ENCODE measurements at regions not wholly inside any gene's neighbourhood (a gene's known extent, or its start where the extent isn't known, plus 50 kb on each side); places are given as distances from the start of the nearest gene placed in this dataset.
"Not testable (repeated sequence)": the region's sequence is repeated elsewhere in the genome, so short reads cannot be mapped to it uniquely, and the experiment has no call there.

DNA sequence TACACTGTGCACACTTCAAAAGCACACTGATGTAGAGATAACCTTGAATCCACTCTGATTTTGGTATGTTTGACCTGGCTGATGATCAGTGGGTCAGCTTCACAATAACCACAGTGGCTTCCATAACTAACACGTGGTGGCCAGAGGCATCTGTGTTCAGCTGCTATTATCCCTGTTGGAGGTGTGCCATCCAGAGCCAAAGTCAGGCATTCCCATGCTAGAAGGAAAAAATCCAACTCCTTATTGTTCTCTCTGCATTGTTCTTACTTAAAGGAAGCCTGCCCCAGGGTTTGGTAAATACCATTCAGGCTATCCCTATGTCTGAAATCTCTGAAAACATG lies 127.3 kb upstream of the MON1B start:
- peak; percentile 1 for DNase-seq (ENCODE audit: low read depth, low spot score)

DNA sequence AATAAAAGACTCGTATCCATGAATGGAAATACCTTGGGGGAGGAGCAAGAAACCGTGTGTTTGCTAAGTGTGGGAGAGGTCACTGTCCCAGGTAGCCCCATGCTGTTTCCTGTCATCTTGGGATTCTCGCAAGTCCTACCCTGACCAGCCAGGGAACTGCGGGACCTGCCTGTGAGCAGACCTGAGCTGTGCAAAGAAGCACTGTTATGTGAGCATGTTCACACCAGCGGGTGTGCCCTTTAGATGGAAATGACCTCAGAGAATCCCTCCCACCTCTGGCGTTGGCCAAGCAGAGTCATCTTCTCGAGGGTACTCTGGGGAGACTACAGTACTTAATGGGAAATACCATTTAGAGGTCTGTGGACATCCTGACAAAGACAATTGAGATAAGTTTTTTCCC lies 127.0 kb upstream of the MON1B start:
- DNase-seq (ENCODE audit: low read depth, low spot score) = peak; percentile 3

DNA sequence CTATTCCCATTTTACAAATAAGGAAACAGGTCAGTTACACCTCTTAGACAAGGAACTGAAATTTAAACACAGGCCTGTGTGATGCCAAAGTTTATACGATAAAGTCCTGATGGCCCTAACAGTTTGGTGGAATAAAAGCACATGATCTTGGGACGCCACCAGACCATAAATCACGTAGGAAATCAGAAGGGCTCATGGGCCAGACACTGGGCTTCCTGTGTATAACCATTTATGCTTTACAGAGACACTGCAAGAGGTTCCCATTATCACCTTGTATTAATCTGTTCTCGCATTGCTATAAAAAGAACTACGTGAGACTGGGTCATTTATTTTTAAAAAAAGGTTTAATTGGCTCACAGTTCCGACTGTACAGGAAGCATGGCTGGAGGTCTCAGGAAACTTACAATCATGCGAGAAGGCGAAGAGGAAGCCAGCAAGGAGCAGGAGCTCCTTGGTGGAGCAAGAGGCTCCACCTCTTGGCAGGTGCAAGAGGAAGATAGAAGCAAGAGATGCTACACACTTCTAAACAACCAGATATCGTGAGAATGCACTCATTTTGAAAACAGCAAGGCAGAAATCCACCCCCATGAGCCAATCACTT lies 124.0 kb upstream of the MON1B start:
- DNase-seq (ENCODE audit: low read depth, low spot score) = no peak

DNA sequence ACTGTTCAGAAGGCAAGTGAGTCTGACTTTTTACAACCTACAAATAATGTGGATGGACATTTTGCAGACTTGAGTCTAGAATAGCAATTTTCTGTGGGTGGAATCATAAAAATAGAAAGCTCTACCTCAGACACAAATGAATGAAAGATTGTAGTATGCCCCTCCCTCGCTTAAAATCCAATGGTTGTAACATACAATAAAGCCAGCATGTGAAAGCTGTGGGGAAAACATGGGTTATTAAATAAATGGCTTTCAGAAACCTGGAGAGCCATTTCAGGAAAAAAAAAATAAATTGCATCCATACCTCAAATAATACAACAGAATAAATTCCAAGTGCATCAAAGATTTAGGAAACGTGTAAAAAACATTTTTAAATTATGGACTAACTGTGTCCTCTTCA lies 123.1 kb upstream of the MON1B start:
- DNase-seq (ENCODE audit: low read depth, low spot score) = no peak

DNA sequence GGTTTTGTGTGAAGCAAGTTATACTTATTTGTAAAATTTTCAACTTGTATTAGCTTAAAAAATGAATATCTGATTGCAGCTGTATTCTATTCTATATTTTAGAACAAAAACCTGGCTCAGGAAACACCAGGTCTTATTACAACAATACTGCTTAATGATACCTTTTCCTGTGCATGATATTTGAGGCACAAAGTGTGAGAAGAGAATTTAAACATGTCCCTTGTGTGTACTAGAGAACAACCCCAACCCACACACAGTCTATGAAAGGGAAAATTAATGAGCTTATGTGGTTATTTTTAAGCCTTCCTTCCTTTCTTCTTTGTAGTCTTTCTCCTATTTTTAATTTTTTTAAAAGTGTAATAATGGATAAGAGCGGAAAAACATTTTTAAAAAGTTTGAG lies 122.6 kb upstream of the MON1B start:
- no peak for DNase-seq (ENCODE audit: low read depth, low spot score)

DNA sequence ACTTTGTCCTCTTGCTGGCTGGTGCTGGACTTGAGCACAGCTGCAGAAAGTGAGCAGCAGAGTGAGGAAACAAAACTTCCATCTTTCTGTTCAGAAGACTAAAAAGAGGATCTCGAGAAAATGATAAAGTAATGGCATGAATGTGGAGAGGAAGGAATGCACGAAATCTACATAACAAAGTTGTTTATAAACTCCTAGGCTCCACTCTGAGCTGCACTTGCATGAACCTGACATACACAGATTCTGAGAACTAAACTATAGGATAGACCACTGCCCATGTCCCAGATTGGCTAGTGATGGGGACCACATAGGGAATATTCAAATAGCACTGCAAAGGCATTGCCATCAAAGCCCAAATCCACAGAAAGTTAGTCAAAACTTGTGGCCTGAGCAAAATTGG lies 121.1 kb upstream of the MON1B start:
- DNase-seq (ENCODE audit: low read depth, low spot score) = no peak

DNA sequence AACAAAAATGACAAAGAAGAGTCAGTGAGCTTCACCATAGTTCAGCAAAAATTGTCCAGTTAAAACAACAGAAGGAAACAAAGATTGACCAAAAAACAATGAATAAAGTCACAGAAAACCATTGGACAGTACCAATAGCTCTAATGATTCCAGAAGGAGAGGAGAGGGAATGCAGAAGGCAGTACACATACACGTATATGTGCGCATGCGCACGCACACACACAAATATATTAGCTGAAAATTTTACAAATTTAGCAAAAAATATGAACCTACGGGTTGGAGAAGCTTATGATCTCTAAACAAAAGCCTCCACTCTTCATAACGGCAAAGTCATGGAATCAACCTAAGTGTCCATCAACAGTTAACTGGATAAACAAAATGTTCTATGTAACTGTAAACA lies 120.3 kb upstream of the MON1B start:
- DNase-seq (ENCODE audit: low read depth, low spot score) = no peak

DNA sequence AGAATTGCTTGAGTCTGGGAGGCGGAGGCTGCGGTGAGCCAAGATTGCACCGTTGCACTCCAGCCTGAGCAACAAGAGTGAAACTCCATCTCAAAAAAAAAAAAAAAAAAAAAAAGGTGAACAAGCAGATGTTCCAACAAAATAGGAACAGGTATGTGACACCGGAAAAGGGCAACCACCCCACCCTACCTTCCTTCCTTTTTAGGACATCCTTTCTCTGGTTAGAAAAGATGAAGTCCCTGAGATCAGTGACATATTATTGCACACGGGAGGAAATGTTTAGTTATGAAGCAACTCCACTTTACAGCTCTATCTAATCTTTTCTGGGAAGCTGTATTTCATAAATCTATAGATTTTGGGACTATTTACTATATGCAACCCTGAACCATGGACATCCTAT lies 114.2 kb upstream of the MON1B start:
- no peak for DNase-seq (ENCODE audit: low read depth, low spot score)

DNA sequence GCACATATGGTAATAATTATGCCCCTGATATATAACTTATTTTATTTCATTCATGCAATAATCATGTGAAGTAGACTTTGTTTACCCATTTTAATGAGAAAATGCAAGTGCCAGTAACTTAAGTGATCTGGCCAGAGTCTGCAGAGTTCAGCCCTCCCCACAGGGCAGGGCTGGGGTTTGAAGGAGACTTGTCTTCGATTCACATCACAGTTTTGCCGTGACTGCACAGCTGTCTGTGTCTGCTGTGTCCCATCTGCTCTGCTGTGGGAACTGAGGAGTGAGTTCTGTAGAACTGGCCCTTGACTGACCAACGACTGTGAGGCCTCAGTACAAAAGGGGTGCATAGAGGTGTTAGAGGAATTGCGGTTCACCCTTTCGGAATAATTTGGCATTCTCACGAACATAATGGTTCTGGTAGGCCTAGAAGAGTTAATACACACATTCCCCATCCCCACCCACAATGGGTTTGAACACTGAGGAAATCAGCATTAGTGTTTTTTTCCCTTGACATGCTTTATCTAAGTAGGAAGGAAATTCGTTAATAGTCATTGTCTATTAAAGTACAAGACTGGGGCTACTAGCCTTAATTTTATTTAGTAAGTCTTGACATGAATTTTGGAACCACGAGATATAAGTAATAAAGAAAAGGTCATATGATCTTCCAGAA lies 113.6 kb upstream of the MON1B start:
- no peak for DNase-seq (ENCODE audit: low read depth, low spot score)

DNA sequence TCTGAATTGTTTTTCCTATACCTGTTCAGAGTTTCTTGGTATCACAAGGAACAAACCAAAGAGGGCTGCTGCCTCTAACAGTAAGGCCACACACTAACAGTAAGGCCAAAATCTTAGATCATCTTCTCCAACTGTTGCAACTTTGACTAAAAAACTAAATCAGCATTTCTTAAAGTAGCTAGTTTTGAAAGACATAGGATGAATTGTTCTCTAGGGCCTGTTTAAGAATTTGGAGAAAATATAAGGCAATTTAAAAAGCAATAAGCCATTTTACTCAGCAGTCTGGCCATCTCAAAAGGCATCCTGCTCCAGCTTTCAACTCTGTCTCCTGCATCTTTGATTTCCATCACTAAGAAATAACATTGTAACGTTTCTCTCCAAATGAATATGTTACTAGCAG lies 105.0 kb upstream of the MON1B start:
- no peak for DNase-seq (ENCODE audit: low read depth, low spot score)

DNA sequence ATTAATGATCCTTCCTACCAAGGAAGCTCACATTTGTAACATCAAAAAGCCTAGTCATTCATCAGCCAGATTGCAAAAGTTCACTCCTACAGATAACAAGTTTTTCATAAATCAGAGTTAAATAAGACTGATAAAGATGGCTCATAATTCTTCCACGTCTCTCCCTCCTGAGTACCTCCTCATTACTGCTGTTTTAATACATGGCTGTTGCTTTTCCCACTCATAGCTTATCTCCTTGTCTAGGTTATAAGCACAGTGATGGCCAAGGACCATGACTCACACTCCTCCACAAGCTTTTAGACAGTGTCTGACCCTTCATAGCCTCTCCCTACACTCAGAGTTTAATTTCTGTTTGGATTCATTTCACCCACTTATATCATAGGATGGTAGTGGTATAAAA lies 100.9 kb upstream of the MON1B start:
- DNase-seq (ENCODE audit: low read depth, low spot score) = no peak

DNA sequence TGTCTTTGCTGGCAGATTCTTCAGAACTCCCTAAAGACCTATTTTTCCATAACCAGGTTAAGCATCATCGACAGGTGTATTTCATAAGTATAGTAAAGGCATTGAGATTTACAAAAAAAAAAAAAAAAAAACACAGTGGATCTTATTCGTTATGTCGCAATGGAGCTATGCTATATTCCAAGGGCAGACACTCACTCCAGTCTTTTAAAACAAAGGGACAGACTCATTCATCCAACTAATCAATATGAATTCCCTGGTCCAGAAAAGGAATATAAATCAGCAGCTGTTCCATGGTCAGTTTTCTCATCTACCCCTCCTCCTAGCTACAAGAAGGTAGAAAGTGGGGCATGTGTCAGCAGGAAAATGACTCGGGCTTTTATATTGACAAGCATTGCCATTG lies 97.7 kb upstream of the MON1B start:
- DNase-seq (ENCODE audit: low read depth, low spot score) = no peak

DNA sequence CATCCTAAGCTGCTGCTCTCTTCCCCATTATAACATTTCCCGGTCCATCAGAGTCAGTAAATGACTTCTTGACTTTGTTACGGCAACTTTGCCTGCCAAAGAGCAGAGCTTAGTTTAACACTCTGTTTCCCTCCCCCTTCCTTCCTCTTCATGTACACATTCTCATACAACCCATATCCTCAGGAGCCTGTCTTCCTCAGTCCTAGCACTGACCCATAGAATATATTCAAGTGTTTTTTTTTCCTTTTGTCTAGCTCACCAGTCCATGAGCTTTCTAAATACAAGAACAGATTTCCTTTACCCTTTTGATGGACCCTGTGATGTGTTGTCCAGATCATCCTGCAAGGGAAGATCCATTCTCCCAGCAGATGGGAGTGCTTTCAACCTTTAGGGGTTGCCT lies 97.0 kb upstream of the MON1B start:
- no peak for DNase-seq (ENCODE audit: low read depth, low spot score)

DNA sequence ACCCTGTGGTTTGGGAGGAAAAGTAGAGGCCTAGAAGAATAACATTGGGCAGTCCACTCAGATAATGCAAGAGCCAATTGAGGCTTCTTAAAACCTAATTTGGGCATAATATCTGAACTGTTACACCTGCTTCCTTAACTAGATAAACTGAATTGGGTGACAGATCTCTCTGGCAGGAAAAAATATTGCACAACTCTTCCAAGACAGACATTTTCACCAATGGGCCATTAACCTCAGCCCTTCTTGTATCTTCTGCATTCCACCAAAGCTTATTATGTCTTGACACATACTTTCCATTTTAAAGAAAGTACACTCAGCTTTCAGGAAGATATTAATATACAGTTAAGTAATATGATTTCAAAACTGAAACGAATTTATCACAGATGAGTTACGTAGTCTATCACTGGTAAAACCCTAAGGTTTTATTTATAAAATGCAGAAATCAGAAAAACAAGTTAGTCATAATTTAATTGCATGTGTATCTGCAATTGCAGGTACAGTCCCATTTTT lies 79.9 kb upstream of the MON1B start:
- DNase-seq (ENCODE audit: low read depth, low spot score) = no peak

DNA sequence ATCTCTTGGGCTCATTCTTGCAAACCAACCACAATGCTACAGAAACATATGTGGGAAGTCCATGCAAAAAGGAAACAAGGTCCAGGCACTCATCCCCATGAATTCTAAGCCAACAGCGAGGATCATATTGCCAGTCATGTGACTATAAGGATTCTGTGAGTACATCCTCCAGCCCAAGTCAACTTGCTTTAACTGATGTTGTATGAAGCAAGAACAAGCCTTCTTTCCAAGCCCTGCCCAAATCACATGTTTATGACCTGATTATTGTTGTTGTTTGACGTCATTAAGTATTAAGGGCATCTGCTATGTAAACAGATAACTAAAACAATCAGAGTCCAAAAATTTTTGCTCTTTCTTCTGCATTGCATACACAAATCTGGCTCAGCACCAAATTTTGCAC lies 78.2 kb upstream of the MON1B start:
- no peak for DNase-seq (ENCODE audit: low read depth, low spot score)

DNA sequence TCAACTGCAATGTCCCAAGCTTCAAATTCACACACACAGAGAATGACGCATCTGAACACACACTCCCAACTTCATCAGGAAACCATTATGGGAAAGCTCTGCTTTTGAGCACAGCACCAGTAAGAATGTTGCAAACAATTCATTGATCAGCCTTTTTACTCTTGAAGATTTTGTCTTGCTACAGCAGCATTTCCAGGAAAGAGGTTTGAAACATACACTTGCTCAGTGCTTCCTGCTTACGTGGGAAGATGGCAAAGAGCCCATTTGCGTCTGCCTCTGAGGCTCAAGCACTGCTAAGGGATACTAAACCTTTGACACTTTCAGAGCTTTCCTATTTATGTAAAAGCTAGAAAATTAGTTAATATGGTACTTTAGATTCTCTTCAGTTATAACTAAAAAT lies 77.2 kb upstream of the MON1B start:
- no peak for DNase-seq (ENCODE audit: low read depth, low spot score)

DNA sequence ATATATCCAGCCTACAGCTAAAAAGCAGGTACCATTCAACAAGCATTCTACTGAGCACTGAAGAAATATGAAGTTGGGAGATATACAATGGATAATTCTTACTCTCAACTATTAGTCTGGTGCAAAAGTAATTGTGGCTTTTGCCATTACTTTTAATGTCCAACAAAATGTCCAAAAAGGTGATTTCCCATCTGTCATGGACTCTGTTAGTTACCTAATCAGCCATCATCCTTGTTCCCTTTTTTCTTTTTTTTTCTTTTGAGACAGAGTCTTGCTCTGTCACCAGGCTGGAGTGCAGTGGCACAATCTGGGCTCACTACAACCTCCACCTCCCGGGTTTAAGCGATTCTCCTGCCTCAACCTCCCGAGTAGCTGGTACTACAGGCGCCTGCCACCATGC lies 76.6 kb upstream of the MON1B start:
- DNase-seq (ENCODE audit: low read depth, low spot score) = not testable (repeated sequence)

DNA sequence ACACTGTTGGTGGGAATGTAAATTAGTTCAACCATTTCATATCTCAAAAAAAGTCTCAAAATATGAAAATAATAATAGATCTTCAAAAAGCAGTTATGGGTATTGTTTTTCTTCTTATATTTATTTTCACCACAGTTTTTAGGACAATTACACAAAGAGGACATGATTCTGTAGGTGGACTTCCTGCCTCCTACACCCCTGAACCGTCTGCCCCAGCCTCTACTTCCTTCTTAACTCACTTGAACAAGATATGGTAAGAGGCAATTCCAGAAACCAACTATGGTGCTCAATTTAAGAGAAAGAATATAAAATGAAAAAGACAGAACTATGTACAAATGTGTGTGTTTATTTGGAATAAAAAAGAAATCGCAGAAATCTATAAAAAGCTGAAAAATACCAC lies 74.1 kb upstream of the MON1B start:
- DNase-seq (ENCODE audit: low read depth, low spot score) = no peak

DNA sequence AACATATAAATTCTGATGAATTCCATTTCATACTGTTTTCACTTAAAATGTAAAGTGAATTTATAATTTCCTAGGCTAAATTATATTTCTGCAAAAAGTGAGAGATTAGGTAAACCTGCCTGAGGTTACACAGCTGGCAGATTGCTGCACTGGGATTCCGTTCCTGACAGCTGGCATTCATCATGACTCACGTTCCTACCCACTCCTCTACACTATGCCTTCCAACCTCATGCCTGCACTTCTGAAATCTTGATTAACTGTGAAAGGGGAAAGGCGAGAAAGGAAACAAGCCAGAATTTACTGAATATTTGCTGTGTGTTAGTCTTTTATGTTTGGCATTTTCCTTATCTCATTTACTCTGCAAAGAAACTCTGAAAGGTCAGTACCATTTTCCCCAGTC lies 73.3 kb upstream of the MON1B start:
- DNase-seq (ENCODE audit: low read depth, low spot score) = no peak

DNA sequence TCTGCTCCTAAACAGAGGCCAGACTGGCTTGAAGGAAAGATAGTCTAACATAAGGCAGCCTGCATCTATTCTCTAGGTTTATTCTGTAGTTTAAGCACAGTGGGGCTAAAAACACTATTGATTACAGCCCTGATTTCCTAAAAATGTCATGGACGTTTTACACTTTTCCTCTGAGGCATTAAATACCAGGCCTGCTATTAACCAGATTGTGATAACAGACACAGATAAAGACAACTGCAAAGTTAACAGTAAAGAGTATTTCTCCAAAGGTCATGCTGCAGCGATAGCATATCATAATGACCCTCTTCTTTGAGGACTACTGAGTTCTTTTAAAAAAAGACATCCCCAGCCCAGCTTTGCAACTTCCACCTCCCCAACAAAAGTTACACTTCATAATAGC lies 59.6 kb upstream of the MON1B start:
- DNase-seq (ENCODE audit: low read depth, low spot score) = no peak

DNA sequence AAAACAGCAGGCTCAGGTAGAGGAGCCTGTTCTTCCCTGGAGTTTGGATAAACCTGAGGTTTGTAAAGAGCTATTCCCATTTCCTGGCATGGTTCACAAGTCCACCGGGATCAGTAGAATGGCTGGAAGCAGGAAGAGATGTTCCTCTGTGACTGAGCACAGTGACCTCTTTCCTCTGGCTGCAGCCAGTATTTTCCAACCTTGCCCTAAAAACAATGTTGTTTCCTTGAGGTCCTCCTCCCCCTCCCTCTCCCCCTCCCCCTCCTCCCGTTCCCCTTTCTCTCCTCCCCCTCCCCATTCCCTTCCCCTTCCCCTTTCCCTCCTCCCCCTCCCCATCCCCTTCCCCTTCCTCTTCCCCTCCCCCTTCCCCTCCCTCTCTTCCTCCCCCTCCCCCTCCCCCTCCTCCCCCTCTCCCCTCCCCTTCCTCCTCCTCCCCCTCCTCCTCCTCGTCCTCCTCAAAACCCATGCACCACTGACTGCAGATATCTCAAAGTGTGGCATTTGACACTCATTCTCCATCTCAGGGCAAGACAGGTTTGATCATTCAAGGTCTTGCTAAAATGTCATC lies 58.9 kb upstream of the MON1B start:
- DNase-seq (ENCODE audit: low read depth, low spot score) = no peak

DNA sequence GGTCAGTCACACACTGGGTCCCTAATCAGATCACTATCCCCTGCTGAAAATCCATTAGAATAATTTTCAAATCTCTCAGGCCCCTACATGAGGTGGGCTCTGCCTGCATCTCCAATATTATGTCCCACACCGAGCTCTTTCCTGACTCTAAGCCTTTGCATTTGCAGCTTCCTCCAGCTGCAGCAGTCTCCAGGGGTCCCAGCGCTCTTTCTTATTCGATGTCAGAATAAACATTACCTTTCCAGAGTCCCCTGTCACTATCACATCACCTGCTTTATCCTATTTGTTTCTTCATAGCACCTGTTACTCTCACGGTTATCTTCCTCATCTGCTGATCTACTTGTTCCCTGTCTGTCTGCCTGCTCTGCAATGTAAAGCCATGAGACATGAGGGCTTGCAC lies 57.3 kb upstream of the MON1B start:
- DNase-seq (ENCODE audit: low read depth, low spot score) = no peak

DNA sequence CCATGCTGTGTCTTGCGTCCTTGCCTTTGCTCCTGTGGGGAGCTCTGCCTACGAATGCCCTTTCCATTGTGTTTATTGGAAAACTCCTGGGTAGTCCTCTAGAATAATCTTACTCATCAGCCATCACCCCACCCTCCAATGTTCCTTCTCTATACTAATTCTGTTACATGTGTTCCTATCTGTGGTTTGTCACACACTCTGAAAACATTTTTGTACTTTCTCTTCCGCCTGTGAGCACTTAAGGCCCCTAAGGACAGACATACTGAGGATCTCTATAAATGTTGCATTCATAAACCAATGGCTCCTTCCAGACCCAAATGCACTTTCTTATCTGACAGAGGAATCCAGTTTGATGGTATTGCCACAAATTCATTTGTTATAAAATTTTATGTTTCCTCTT lies 53.9 kb upstream of the MON1B start:
- no peak for DNase-seq (ENCODE audit: low read depth, low spot score)

Measured in ELF-1 (cell line).